ENCODE measurements at regions not wholly inside any gene's neighbourhood (a gene's known extent, or its start where the extent isn't known, plus 50 kb on each side); places are given as distances from the start of the nearest gene placed in this dataset.
"Not testable (repeated sequence)": the region's sequence is repeated elsewhere in the genome, so short reads cannot be mapped to it uniquely, and the experiment has no call there.

GRCh38 chr2:101610750-101611315 is 86.7 kb upstream of the MAP4K4 start:
- peak; percentile 4 for DNase-seq (ENCODE audit: low spot score)

GRCh38 chr2:101609433-101609832 is 88.1 kb upstream of the MAP4K4 start:
- peak; percentile 15 for DNase-seq (ENCODE audit: low spot score)

GRCh38 chr2:101608408-101609310 is 88.8 kb upstream of the MAP4K4 start:
- peak; percentile 14 for DNase-seq (ENCODE audit: low spot score)

DNA sequence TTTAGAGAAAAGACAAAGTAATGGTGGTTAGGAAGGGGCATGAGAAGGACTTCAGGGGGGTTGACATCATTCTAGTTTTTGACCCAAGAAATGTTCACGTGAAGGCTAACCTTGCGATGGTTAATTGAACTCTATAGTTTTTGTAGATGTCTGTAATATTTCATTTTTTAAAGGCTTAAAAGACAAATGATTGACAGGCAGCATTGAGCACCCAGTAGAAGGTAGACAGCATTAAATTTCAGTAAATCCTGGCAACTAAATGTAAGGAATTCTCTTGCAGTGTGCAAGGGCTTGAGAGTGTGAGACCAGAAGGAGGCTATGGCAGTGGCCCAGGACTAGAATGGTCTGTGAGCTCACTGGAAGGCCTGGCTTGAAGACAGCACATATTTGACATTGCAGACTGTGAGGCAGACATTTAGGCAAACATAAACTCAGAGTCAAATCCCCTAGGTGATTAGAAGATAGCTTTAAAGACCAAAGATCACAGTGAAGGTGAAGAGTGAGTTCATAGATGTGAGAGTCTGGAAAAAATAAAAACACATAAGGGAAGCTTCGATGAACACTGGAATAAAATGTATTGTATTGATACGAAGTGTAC is 100.1 kb upstream of the MAP4K4 start:
- no peak for DNase-seq (ENCODE audit: low spot score)

DNA sequence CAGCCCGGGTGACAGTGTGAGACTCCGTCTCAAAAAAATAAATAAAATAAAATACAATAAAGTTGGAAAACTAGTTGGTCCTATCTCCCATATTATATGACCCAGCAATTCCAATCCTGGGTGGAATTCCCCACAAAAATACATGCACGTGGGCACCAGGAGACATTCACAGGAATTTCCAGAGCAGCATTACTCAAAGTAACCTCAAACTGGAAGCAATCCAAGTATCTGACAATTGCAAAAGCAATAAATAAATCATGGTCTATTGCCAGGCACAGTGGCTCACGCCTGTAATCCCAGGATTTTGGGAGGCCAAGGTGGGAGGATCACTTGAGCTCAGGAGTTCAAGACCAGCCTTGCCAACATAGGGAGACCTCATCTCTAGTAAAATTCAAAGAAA is 101.2 kb upstream of the MAP4K4 start:
- DNase-seq (ENCODE audit: low spot score) = no peak

- no peak for DNase-seq (ENCODE audit: low spot score)
Measured at GRCh38 chr2:101587251-101587650, 110.3 kb upstream of the MAP4K4 start.

DNA sequence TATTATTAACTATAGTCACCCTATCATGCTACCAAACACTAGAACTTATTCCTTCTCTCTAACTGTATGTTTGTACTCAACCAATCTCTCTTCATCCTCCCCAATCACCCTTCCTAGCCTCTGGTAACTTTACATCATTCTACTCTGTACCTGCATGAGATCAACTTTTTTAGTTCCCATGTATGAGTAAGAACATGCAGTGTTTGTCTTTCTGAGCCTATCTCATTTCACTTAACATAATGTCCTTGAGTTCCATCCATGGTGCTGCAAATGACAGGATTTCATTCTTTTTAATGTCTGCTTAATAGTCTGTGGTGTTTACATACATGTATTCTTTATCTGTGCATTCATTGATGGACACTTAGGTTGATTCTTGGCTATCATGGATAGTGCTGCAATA is 108.9 kb upstream of the RFX8 start:
- no peak for DNase-seq (ENCODE audit: low spot score)

DNA sequence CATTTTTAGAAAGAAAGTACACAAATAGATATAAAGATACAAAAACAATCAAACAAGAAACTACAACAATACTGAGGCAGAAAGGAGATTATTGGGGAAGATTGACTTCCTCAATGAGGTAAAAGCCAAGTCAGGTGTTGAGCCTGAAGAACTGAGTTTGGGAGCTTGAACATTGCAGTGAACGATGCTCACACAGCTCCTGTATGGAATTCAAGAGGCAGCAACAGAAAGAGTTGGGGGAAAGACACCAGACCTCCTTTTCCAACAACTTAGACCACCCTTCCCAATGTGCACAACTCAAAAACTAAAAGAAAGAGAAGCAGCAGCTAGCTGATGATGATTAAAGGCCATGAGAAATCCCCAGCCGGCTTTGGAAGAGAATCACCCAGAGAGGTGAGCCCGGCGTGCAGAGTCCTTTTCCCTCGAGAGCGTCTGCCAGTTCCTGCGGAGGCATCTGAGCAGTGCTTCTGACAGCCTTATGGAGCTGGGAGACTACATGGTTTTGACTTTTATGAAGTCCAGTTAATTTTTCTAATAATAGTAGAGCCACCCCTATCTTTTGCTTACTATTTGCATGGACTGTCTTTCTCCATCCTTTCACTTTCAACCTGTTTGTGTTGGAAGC is 106.9 kb upstream of the RFX8 start:
- DNase-seq (ENCODE audit: low spot score) = no peak

- no peak for DNase-seq (ENCODE audit: low spot score)
Measured at GRCh38 chr2:101580528-101580927, 105.6 kb upstream of the RFX8 start.

DNA sequence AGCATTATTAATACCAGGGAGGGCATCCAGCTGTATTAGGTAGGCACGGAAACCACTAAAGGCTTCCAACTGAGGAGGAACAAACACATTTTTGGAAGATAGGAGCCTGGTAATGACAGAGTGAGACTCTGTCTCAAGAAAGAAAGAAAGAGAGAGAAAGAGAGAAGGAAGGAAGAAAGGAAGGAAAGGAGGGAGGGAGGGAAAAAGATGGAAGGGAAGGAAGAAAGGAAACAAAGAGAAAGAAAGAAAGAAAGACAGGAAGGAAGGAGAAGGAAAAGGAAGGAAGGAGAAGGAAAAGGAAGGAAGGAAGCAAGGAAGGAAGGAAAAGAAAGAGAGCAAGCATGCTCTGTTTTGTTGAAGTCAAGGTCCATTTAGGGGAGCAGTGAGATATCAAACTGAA is 103.8 kb upstream of the RFX8 start:
- no peak for DNase-seq (ENCODE audit: low spot score)

DNA sequence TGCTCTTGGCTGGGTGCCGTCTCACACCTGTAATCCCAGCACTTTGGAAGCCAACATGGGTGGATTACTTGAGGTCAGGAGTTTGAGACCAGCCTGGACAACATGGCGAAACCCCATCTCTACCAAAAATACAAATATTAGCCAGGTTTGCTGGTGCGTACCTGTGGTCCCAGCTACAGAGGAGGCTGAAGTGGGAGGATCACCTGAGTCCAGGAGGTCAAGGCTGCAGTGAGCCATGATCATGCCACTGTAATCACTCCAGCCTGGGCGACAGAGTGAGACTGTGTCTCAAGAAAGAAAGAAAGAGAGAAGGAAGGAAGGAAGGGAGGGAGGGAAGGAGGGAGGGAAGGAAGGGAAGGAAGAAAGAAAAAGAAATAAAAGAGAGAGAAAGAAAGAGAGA is 103.2 kb upstream of the RFX8 start:
- DNase-seq (ENCODE audit: low spot score) = not testable (repeated sequence)

DNA sequence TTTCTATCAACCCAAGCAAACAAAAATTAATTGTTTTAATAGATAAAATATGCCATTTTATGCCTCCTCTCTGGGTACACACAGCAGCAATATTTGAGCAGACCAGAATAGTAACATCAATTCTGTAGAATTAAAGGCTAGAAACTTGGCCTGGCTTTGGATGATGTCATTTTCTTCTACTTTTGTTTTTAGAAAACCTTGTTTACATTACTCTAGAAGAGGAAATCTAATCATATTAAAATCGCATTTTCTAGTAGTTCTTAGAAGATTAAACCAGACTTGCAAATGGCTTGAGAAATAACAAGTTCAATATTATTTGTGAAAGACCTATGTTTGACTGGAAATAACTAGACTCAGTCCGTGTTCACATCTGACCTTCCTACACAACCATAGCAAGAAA is 102.3 kb upstream of the RFX8 start:
- DNase-seq (ENCODE audit: low spot score) = no peak

- no peak for DNase-seq (ENCODE audit: low spot score)
Measured at GRCh38 chr2:101574622-101575021, 99.7 kb upstream of the RFX8 start.

GRCh38 chr2:101571951-101572350 is 97.0 kb upstream of the RFX8 start:
- DNase-seq (ENCODE audit: low spot score) = no peak

- no peak for DNase-seq (ENCODE audit: low spot score)
Measured at GRCh38 chr2:101569886-101570520, 95.1 kb upstream of the RFX8 start.

DNA sequence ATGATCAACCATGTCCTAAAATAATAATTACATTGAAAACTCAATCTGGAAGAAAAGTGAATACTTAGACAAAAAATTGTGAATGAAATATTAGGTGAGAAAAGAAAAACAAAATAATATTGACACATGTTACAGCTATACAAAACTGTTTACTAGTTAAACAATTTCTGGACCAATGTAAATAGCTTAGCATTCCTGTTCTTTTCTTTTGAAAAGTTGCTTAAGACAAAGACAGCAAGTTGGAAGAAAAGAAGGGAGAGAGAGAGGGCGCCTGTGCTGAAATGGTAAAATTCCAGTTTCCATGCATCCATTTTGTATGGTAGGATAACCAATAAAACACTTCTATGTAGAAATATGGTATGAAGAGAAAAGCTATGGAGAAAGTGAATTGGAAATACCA is 94.1 kb upstream of the RFX8 start:
- DNase-seq (ENCODE audit: low spot score) = no peak

DNA sequence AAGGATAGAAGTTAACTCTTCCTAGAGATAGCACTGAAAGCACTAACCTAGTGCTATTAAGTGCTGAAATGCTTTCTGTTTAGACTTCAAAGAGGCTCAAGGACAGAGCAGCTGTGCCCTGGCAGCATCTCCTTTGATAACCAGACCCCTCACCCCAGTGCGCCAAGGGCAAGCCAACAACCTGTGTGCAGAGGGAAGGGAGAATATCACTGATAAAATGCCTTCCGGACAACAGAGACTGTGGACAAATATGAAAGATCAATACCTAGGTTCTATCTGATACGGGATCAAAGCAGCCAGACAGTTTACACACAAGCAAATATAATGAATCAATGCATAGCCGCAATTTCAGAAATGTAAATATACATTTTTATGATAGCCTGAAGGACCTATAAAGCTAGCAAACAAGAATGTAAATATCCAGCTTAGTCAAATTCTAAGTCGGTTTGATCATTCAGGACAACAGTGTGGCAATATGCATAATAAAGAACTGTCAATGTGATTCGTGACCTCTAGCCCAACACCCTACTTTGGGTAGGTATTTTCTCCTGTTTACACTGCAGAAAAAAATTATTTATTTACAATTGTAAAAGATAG is 91.8 kb upstream of the RFX8 start:
- no peak for DNase-seq (ENCODE audit: low spot score)

GRCh38 chr2:101563849-101564248 is 88.9 kb upstream of the RFX8 start:
- no peak for DNase-seq (ENCODE audit: low spot score)

GRCh38 chr2:101560780-101561315 is 85.9 kb upstream of the RFX8 start:
- no peak for DNase-seq (ENCODE audit: low spot score)

DNA sequence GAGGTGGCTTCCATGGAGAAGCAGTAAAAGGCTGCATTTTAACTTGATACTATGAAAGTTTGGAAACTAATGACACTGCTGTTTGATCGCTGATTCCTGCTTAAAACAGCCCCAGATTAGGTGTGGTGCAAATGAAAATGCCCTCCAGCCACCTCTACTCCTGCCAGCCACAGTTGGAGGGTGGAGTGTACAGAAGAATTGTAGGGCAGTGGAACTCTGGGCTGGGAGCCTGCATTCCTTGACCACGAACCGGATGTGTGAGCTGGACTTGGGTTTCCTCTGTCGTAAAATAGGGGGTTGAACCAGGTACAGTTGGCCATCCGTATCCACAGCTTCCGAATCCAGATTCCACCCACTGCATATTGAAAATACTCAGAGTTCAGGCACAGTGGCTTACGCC is 84.6 kb upstream of the RFX8 start:
- DNase-seq (ENCODE audit: low spot score) = no peak

DNA sequence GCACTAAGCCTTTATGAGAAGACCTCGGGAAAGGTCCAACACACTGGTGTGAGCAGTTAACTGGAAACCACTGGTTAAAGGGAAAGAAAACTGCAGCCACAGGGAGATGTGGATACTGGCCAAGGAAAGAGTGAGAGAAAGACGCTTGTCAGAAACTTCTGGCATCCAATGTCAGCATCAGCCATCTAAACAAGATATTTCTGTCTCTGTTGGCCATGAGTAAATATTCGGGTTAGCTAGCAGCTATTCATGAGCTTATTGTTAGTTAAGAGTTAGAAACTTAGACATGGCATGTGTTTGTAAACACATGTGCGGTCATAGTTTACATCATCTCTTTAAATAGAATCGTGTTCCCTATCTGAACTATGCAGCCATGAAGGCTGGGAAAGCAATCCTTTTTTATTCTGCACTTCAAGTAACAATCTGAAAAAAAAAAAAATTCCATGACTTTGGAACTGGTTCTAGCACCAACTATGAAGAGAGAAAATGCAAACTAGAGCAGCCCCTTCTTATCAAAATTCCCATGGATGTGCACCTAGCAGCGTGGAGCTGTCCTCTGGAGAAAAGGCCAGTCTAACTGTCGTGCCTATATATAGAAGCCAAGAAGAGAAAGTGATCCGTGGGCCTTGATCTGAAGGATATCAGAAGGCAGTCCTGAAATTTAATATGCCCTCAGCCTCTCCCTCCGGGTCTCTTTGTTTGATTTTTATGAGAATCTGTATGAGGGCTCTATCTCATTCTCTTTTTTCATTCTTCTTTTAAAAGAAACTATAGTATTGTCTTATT is 84.0 kb upstream of the RFX8 start:
- DNase-seq (ENCODE audit: low spot score) = no peak

All from left forelimb (tissue), 1 donor.